ENCODE measurements at regions not wholly inside any gene's neighbourhood (a gene's known extent, or its start where the extent isn't known, plus 50 kb on each side); places are given as distances from the start of the nearest gene placed in this dataset.
A peak's percentile ranks its signal among the peaks of the same experiment; 100 is the strongest.

DNA sequence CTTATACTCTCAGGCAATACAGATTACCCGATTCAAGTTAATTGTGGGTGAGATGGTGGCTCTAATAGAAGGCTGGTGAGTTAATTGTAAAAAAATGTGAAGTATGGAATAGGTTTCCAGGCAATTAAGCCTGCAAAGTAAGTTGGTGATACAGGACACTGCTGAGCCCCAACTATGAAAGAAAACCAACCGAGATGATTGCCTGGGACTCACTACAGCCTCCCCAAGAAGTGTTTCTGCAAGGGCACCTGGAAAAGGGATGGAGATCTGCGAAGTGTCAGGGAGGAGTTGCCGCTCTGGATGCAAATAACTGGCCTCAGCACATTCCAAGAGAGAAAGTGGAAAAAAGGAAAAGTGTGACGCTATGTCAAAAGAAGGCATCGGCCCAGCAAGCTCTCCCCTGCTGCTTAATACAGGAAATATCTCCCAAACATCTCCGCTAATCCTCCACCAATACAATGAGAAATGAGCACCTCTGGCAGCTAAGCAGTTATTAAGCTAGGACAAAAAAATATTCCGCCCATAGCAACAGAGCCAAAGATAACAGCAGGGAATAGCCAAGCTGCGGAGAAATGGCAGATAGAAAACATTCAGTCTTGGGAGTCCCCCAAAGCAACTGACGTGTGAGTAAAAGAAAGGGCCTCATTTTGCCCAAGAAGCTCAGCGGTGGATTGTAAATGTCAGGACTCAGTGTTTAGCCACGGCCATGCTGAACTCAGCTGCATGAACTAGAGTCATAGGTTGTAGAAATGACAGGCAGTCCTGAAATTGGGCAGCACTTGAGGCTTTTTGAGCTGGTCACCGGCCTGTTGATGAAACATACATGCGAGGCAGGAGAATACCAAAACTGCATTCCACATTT lies 133.7 kb downstream of the SNX19 start:
- H3K9me3 ChIP-seq (ENCODE audit: control insufficient read depth in 2 of 2, insufficient read depth in 1 of 2, low read depth in 1 of 2, low read length in 1 of 2), result no peaks in the 10 kb centered on the region
- H3K27me3 ChIP-seq (ENCODE audit: control insufficient read depth in 3 of 3, insufficient read depth in 3 of 3, low read length in 3 of 3), result peaks cover 0 to 2% (median 0%) of the 10 kb centered on the region in 3 donors
- DNase-seq, result no peak
- H3K36me3 ChIP-seq (ENCODE audit: control insufficient read depth in 3 of 3, insufficient read depth in 2 of 3, low read depth in 1 of 3, low read length in 3 of 3), result no peaks in the 10 kb centered on the region
- FAIRE-seq, result no peak
- H3K4me3 ChIP-seq (ENCODE audit: low read depth in 1 of 3, low read length in 3 of 3), result no peak overlapping the region
- H3K27ac ChIP-seq (ENCODE audit: low read depth in 1 of 3, low read length in 2 of 3), result no peak overlapping the region
- WGBS, 3 donors, result 67 to 86% (median 84%) methylated on average over 14 of the region's 14 CpGs
- H3K4me1 ChIP-seq (ENCODE audit: control insufficient read depth in 3 of 3, insufficient read depth in 2 of 3, low read depth in 1 of 3, low read length in 2 of 3), result no peaks in the 10 kb centered on the region

DNA sequence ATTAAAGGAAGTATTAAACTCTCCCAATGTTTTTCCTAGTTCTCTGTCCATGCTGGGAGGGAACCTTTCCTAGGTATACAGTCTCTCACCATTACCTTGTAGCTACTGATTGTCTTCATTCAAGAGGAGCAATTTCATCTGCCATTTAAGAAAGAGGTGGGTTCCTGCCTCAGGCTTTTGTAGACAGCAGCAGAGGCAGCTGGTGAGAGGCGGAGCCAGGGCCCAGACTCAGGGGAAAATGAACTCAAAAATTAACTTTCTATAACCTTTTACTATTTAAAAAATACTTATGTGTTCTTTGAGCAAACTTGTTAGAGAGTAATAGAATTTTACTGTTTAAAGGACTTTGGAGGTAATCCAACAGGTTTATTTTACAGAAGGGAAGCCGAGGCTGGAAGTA lies 133.0 kb downstream of the SNX19 start:
- H3K36me3 ChIP-seq (ENCODE audit: control insufficient read depth in 3 of 3, insufficient read depth in 2 of 3, low read depth in 1 of 3, low read length in 3 of 3), result no peaks in the 10 kb centered on the region
- WGBS, 3 donors, result 85 to 96% (median 94%) methylated on average over 2 of the region's 2 CpGs
- no peak overlapping the region for H3K27ac ChIP-seq (ENCODE audit: low read depth in 1 of 3, low read length in 2 of 3)
- peaks cover 0 to 2% (median 0%) of the 10 kb centered on the region in 3 donors for H3K27me3 ChIP-seq (ENCODE audit: control insufficient read depth in 3 of 3, insufficient read depth in 3 of 3, low read length in 3 of 3)
- DNase-seq (no peak), FAIRE-seq (no peak)
- H3K4me3 ChIP-seq (ENCODE audit: low read depth in 1 of 3, low read length in 3 of 3), result no peak overlapping the region
- H3K9me3 ChIP-seq (ENCODE audit: control insufficient read depth in 2 of 2, insufficient read depth in 1 of 2, low read depth in 1 of 2, low read length in 1 of 2), result no peaks in the 10 kb centered on the region
- no peaks in the 10 kb centered on the region for H3K4me1 ChIP-seq (ENCODE audit: control insufficient read depth in 3 of 3, insufficient read depth in 2 of 3, low read depth in 1 of 3, low read length in 2 of 3)

DNA sequence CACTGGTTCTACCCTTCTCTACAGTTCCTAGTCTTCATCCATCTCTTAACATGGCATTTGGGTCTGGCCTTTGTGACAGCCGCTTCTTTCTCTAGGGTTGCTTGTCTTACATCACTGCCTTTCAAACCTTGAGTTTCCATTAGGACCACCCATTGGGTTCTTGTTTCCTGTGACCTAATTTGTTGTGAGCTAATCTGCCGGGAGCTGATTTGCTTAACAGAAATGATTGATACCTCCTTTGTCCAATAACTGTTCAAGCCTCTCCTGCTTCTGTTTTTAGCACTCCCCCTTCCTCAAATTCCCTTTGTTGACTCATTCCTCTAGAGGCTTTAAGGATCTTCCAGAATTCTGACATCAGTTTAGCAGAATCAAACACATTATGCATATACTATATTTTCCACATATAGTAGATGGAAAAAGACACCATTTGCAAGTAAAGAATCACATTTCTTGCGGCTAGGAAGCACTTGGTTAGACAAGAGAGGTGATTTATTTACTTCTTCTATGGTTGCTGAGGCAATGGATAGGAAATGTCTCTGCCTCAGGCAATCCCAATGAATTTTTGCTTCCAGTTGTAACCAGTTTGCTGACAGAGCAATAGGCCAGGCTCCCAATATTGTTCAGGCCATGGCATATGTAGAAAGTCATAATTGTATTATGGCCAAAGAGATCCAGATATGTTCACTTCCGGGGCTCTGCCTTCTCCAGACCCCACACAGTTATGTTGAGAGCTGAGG lies 130.7 kb downstream of the SNX19 start:
- H3K4me1 ChIP-seq (ENCODE audit: control insufficient read depth in 3 of 3, insufficient read depth in 2 of 3, low read depth in 1 of 3, low read length in 2 of 3), result peaks cover 0 to 3% (median 0%) of the 10 kb centered on the region in 3 donors
- H3K9me3 ChIP-seq (ENCODE audit: control insufficient read depth in 2 of 2, insufficient read depth in 1 of 2, low read depth in 1 of 2, low read length in 1 of 2), result peaks cover 0 to 15% of the 10 kb centered on the region in 2 donors
- DNase-seq, result no peak
- FAIRE-seq, result no peak
- H3K4me3 ChIP-seq (ENCODE audit: low read depth in 1 of 3, low read length in 3 of 3), result no peak overlapping the region
- peaks cover 0 to 2% (median 0%) of the 10 kb centered on the region in 3 donors for H3K27me3 ChIP-seq (ENCODE audit: control insufficient read depth in 3 of 3, insufficient read depth in 3 of 3, low read length in 3 of 3)
- H3K36me3 ChIP-seq (ENCODE audit: control insufficient read depth in 3 of 3, insufficient read depth in 2 of 3, low read depth in 1 of 3, low read length in 3 of 3), result no peaks in the 10 kb centered on the region
- 86 to 95% (median 88%) methylated on average over 4 of the region's 4 CpGs for WGBS, 3 donors
- H3K27ac ChIP-seq (ENCODE audit: low read depth in 1 of 3, low read length in 2 of 3), result no peak overlapping the region

DNA sequence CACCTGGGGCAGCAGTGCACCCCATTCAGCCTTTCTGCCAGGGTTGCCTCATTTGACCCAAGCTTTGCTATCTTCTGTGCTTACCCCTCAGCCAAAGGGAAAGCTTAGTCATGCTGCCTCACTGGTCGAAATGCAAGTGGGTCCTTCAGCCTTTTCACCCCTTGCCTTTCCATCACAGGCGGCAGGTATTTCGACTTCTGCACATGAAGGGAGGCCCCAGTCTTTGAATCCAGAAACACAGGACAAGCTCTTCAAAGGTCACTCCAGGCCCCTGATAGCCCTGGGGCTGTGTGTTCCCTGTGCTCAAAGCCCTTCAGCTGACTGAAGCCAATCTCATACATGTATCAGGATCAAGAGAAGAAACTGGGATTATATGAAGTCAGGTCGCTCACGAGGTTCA lies 129.7 kb downstream of the SNX19 start:
- H3K4me3 ChIP-seq (ENCODE audit: low read depth in 1 of 3, low read length in 3 of 3), result no peak overlapping the region
- FAIRE-seq (no peak), DNase-seq (no peak)
- 88 to 91% (median 89%) methylated on average over 5 of the region's 5 CpGs for WGBS, 3 donors
- peaks cover 0 to 3% (median 0%) of the 10 kb centered on the region in 3 donors for H3K4me1 ChIP-seq (ENCODE audit: control insufficient read depth in 3 of 3, insufficient read depth in 2 of 3, low read depth in 1 of 3, low read length in 2 of 3)
- no peaks in the 10 kb centered on the region for H3K36me3 ChIP-seq (ENCODE audit: control insufficient read depth in 3 of 3, insufficient read depth in 2 of 3, low read depth in 1 of 3, low read length in 3 of 3)
- H3K27ac ChIP-seq (ENCODE audit: low read depth in 1 of 3, low read length in 2 of 3), result no peak overlapping the region
- H3K27me3 ChIP-seq (ENCODE audit: control insufficient read depth in 3 of 3, insufficient read depth in 3 of 3, low read length in 3 of 3), result peaks cover 0 to 2% (median 0%) of the 10 kb centered on the region in 3 donors
- H3K9me3 ChIP-seq (ENCODE audit: control insufficient read depth in 2 of 2, insufficient read depth in 1 of 2, low read depth in 1 of 2, low read length in 1 of 2), result peaks cover 0 to 23% of the 10 kb centered on the region in 2 donors

DNA sequence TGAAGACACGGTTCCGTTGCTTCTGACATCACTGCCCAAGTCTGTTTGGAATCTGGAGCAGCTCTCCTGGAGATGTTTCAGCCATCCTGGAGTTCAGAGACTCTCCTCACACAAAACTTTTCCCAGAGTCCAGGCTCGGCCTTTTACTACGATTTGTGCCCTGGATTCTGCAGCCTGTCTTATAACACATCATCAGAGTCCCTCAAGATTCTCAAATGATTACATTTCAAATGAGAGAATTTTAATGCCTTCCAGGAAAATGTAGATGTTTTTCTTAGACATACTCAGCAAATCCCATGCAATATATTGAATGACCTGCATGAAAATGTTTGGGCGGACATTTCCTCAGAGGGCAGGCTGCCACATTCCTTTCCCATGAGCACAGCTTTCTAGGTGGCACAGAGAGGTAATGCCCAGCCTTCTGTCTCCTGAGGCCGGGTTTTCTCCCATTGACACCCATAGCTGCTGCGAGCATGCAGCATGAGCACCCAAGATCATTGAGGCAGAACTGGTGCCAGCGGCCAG lies 129.1 kb downstream of the SNX19 start:
- H3K9me3 ChIP-seq (ENCODE audit: control insufficient read depth in 2 of 2, insufficient read depth in 1 of 2, low read depth in 1 of 2, low read length in 1 of 2), result peaks cover 0 to 23% of the 10 kb centered on the region in 2 donors
- H3K36me3 ChIP-seq (ENCODE audit: control insufficient read depth in 3 of 3, insufficient read depth in 2 of 3, low read depth in 1 of 3, low read length in 3 of 3), result no peaks in the 10 kb centered on the region
- FAIRE-seq (no peak), DNase-seq (no peak)
- peaks cover 0 to 2% (median 0%) of the 10 kb centered on the region in 3 donors for H3K27me3 ChIP-seq (ENCODE audit: control insufficient read depth in 3 of 3, insufficient read depth in 3 of 3, low read length in 3 of 3)
- H3K27ac ChIP-seq (ENCODE audit: low read depth in 1 of 3, low read length in 2 of 3), result no peak overlapping the region
- peaks cover 0 to 3% (median 0%) of the 10 kb centered on the region in 3 donors for H3K4me1 ChIP-seq (ENCODE audit: control insufficient read depth in 3 of 3, insufficient read depth in 2 of 3, low read depth in 1 of 3, low read length in 2 of 3)
- H3K4me3 ChIP-seq (ENCODE audit: low read depth in 1 of 3, low read length in 3 of 3), result no peak overlapping the region
- 87 to 89% (median 88%) methylated on average over 8 of the region's 8 CpGs for WGBS, 3 donors

DNA sequence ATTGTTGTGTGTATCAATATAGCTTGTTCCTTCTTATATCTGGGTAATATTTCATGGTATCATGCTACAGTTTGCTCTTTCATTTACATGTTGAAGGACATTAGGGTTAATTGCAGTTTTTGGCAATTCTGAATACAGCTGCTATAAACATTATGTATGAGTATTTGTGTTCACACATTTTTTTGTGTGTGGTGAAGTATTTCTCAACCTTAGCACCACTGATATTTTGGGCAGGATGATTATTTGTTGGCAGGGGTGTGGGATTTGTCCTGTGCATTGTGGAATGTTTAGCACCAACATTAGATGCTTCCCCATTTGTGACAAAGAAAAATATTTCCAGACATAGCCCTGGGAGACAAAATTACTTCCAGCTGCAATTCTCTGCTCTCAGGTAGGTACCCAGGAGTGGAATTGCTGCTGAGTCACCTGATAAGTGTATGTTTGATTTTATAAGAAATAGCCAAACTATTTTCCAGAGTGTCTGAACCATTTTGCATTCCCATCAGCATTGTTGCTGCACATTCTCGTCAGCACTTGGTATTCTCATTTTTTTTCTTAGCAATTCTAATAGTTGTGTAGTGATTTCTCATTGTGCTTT lies 128.2 kb downstream of the SNX19 start:
- Histone ChIP-seq H3K36me3 (ENCODE audit: control insufficient read depth in 3 of 3, insufficient read depth in 2 of 3, low read depth in 1 of 3, low read length in 3 of 3) (no peaks in the 10 kb centered on the region), H3K4me3 (ENCODE audit: low read depth in 1 of 3, low read length in 3 of 3) (no peak overlapping the region), H3K9me3 (ENCODE audit: control insufficient read depth in 2 of 2, insufficient read depth in 1 of 2, low read depth in 1 of 2, low read length in 1 of 2) (peaks cover 0 to 23% of the 10 kb centered on the region in 2 donors), H3K4me1 (ENCODE audit: control insufficient read depth in 3 of 3, insufficient read depth in 2 of 3, low read depth in 1 of 3, low read length in 2 of 3) (peaks cover 0 to 3% (median 0%) of the 10 kb centered on the region in 3 donors), H3K27ac (ENCODE audit: low read depth in 1 of 3, low read length in 2 of 3) (no peak overlapping the region), H3K27me3 (ENCODE audit: control insufficient read depth in 3 of 3, insufficient read depth in 3 of 3, low read length in 3 of 3) (peaks cover 0 to 2% (median 0%) of the 10 kb centered on the region in 3 donors)
- FAIRE-seq, result no peak
- DNase-seq, result no peak
- 83 to 90% (median 85%) methylated on average over 1 of the region's 1 CpG for WGBS, 3 donors

DNA sequence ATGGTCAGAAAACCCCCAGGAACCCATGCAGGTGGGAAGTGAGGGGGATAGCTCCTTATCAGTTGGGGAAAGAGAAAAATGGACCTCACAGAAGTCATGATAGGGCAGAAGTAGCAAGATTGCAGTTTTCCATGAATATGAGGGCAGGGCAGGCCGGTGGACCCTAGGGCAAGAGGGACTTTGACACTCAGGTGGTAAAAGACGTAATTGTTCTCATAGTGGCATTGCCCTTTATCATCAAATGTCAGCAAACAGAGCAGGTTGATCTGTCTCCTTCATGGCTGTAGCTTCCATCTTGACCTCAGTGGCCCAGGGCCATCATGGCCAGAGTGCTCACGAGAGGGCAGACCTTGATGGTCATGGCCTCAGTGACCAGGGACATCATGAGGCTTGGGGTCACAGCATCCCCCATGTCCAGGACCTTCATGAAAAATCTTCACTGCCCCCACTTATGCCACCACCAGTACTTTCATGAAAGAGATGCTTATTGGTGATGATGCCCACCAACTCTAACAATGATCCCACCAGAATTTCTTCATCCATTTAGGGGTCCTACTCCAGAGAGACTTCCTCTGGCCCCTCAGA lies 127.1 kb downstream of the SNX19 start:
- Histone ChIP-seq H3K27me3 (ENCODE audit: control insufficient read depth in 3 of 3, insufficient read depth in 3 of 3, low read length in 3 of 3) (peaks cover 0 to 2% (median 0%) of the 10 kb centered on the region in 3 donors), H3K9me3 (ENCODE audit: control insufficient read depth in 2 of 2, insufficient read depth in 1 of 2, low read depth in 1 of 2, low read length in 1 of 2) (peaks cover 0 to 23% of the 10 kb centered on the region in 2 donors), H3K27ac (ENCODE audit: low read depth in 1 of 3, low read length in 2 of 3) (no peak overlapping the region), H3K4me1 (ENCODE audit: control insufficient read depth in 3 of 3, insufficient read depth in 2 of 3, low read depth in 1 of 3, low read length in 2 of 3) (peaks cover 0 to 3% (median 0%) of the 10 kb centered on the region in 3 donors), H3K36me3 (ENCODE audit: control insufficient read depth in 3 of 3, insufficient read depth in 2 of 3, low read depth in 1 of 3, low read length in 3 of 3) (no peaks in the 10 kb centered on the region), H3K4me3 (ENCODE audit: low read depth in 1 of 3, low read length in 3 of 3) (no peak overlapping the region)
- peak in 1 of 2 donors; percentile 59 for DNase-seq
- no peak for FAIRE-seq
- WGBS, 3 donors, result 14 to 58% (median 35%) methylated on average over 3 of the region's 3 CpGs

DNA sequence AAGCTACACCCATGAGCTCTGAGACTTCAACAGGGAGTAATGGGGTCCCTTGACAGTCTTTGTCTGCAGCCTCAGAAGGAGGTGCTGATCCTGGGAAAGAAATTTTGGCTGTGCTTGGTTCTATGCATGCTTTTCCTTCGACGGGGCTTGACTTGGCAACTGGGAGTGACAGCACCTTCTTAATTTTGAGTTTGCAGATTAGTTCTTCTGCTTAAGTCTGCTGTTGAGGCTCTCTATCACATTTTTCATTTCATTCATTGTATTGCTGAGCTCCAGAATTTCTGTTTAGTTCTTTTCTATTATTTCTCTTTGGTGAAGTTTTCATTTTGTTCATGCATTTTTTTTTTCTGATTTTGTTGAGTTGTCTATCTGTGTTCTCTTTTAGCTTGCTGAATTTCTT lies 125.6 kb downstream of the SNX19 start:
- no peak for FAIRE-seq
- H3K27ac ChIP-seq (ENCODE audit: low read depth in 1 of 3, low read length in 2 of 3), result no peak overlapping the region
- no peak for DNase-seq
- H3K9me3 ChIP-seq (ENCODE audit: control insufficient read depth in 2 of 2, insufficient read depth in 1 of 2, low read depth in 1 of 2, low read length in 1 of 2), result peaks cover 0 to 23% of the 10 kb centered on the region in 2 donors
- H3K4me3 ChIP-seq (ENCODE audit: low read depth in 1 of 3, low read length in 3 of 3), result no peak overlapping the region
- peaks cover 0 to 3% (median 0%) of the 10 kb centered on the region in 3 donors for H3K4me1 ChIP-seq (ENCODE audit: control insufficient read depth in 3 of 3, insufficient read depth in 2 of 3, low read depth in 1 of 3, low read length in 2 of 3)
- no peaks in the 10 kb centered on the region for H3K36me3 ChIP-seq (ENCODE audit: control insufficient read depth in 3 of 3, insufficient read depth in 2 of 3, low read depth in 1 of 3, low read length in 3 of 3)
- WGBS, 3 donors, result 96 to 100% (median 97%) methylated on average over 2 of the region's 2 CpGs
- no peaks in the 10 kb centered on the region for H3K27me3 ChIP-seq (ENCODE audit: control insufficient read depth in 3 of 3, insufficient read depth in 3 of 3, low read length in 3 of 3)

Measured in small intestine (tissue), 7 donors.